ENCODE measurements at regions not wholly inside any gene's neighbourhood (a gene's known extent, or its start where the extent isn't known, plus 50 kb on each side); places are given as distances from the start of the nearest gene placed in this dataset.
"Not testable (repeated sequence)": the region's sequence is repeated elsewhere in the genome, so short reads cannot be mapped to it uniquely, and the experiment has no call there.

GRCh38 chrX:34467437-34467836 is 189.6 kb downstream of the TMEM47 start:
- H3K27ac ChIP-seq (ENCODE audit: low read depth) = no peak overlapping the region
- no peak overlapping the region for H3K4me3 ChIP-seq
- no peaks in the 10 kb centered on the region for H3F3A ChIP-seq (replicated peaks; ENCODE audit: low read depth)
- Mint-ChIP-seq H3K27ac (no peak overlapping the region), H3K27me3 (ENCODE audit: insufficient read depth, low read depth, poor library complexity) (peaks cover 1% of the 10 kb centered on the region), H3K9me3 (no peaks in the 10 kb centered on the region), H3K4me3 (no peak overlapping the region), H3K4me1 (no peaks in the 10 kb centered on the region), H3K36me3 (ENCODE audit: low read depth) (no peaks in the 10 kb centered on the region)
- DNase-seq (ENCODE audit: low spot score) (no peak), ATAC-seq (no peak)
- no peaks in the 10 kb centered on the region for H4K20me1 ChIP-seq (replicated peaks; ENCODE audit: insufficient read depth)
- H3K9me2 ChIP-seq (ENCODE audit: insufficient read depth) = no peaks in the 10 kb centered on the region
- H3K4me2 ChIP-seq = no peak overlapping the region
- no peaks in the 10 kb centered on the region for H3K4me1 ChIP-seq (ENCODE audit: insufficient read depth)
- no peak overlapping the region for H2AFZ ChIP-seq
- H3K27me3 ChIP-seq (ENCODE audit: insufficient read depth) = no peaks in the 10 kb centered on the region
- no peak for TF ChIP-seq POLR2AphosphoS5 (IDR thresholded peaks at IDR 0.05; ENCODE audit: low read depth)
- TF ChIP-seq JUNB (IDR thresholded peaks at IDR 0.05; ENCODE audit: unreplicated experiment) = no peak
- no peak for TF ChIP-seq ZNF114 (CRISPR knock-in tag; IDR thresholded peaks at IDR 0.05)
- TF ChIP-seq ZNF462 (CRISPR knock-in tag; IDR thresholded peaks at IDR 0.05) = no peak
- TF ChIP-seq EZH2 (IDR thresholded peaks at IDR 0.05; ENCODE audit: low read depth, unreplicated experiment) = no peak
- TF ChIP-seq ZNF331 (CRISPR knock-in tag; IDR thresholded peaks at IDR 0.05; ENCODE audit: low read depth) = no peak
- TF ChIP-seq REST (IDR thresholded peaks at IDR 0.05; ENCODE audit: unreplicated experiment) = no peak
- no peak for TF ChIP-seq EZH2phosphoT487 (IDR thresholded peaks at IDR 0.05; ENCODE audit: unreplicated experiment)
- TF ChIP-seq STAT1 (IDR thresholded peaks at IDR 0.05; ENCODE audit: unreplicated experiment) = no peak
- TF ChIP-seq NANOG (IDR thresholded peaks at IDR 0.05; ENCODE audit: borderline replicate concordance) = no peak
- TF ChIP-seq CREB1 (CRISPR knock-in tag; IDR thresholded peaks at IDR 0.05; ENCODE audit: low read depth) = no peak
- TF ChIP-seq, protein P1, sequence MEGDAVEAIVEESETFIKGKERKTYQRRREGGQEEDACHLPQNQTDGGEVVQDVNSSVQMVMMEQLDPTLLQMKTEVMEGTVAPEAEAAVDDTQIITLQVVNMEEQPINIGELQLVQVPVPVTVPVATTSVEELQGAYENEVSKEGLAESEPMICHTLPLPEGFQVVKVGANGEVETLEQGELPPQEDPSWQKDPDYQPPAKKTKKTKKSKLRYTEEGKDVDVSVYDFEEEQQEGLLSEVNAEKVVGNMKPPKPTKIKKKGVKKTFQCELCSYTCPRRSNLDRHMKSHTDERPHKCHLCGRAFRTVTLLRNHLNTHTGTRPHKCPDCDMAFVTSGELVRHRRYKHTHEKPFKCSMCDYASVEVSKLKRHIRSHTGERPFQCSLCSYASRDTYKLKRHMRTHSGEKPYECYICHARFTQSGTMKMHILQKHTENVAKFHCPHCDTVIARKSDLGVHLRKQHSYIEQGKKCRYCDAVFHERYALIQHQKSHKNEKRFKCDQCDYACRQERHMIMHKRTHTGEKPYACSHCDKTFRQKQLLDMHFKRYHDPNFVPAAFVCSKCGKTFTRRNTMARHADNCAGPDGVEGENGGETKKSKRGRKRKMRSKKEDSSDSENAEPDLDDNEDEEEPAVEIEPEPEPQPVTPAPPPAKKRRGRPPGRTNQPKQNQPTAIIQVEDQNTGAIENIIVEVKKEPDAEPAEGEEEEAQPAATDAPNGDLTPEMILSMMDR (conservative IDR thresholded peaks at IDR 0.05; ENCODE audit: low read depth in 2 of 2) = no peak
- no peaks in the 10 kb centered on the region for H3K36me3 ChIP-seq (ENCODE audit: insufficient read depth)
- H3K79me2 ChIP-seq (replicated peaks; ENCODE audit: insufficient read depth) = no peaks in the 10 kb centered on the region

DNA sequence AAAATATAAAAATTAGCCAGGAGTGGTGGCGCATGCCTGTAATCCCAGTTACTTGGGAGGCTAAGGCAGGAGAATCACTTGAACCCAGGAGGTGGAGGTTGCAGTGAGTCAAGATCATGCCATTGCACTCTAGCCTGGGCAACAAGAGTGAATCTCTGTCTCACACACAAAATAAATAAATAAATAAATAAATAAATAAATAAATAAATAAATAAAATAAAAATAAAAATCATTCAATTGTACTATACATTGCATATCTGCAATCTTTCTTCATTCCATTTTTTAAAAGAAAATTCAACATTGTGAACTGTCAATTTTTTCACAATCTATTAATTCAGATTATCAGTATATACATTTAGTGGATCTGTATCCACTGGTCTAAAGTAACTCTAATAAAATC is 193.9 kb downstream of the TMEM47 start:
- not testable (repeated sequence) for H4K20me1 ChIP-seq (replicated peaks; ENCODE audit: insufficient read depth); H2AFZ ChIP-seq; H3K4me1 ChIP-seq (ENCODE audit: insufficient read depth); H3K79me2 ChIP-seq (replicated peaks; ENCODE audit: insufficient read depth); DNase-seq (ENCODE audit: low spot score); H3K27me3 ChIP-seq (ENCODE audit: insufficient read depth); H3K4me1 Mint-ChIP-seq; ATAC-seq; H3F3A ChIP-seq (replicated peaks; ENCODE audit: low read depth); H3K27me3 Mint-ChIP-seq (ENCODE audit: insufficient read depth, low read depth, poor library complexity); H3K36me3 Mint-ChIP-seq (ENCODE audit: low read depth); H3K9me2 ChIP-seq (ENCODE audit: insufficient read depth); H3K4me2 ChIP-seq; H3K27ac ChIP-seq (ENCODE audit: low read depth); H3K4me3 ChIP-seq; H3K9me3 Mint-ChIP-seq; H3K4me3 Mint-ChIP-seq; H3K36me3 ChIP-seq (ENCODE audit: insufficient read depth); H3K27ac Mint-ChIP-seq

All from GM23338 (cell line).